CD4-positive, alpha-beta T cell (primary cell): ENCODE measurements at regions not wholly inside any gene's neighbourhood (a gene's known extent, or its start where the extent isn't known, plus 50 kb on each side); places are given as distances from the start of the nearest gene placed in this dataset.

Source experiments
- ATAC-seq: fragments of 200-7000 bp; cut with Tn5 transposase; one replicate; pipeline ENCODE4 v1.10.0; 2022; ENCODE audit warnings: mild to moderate bottlenecking; ENCODE audit not compliant: poor library complexity
- CTCF ChIA-PET: fragments of 350-600 bp; sonication (Branson Sonifier 250); formaldehyde crosslinking; loops from one replicate; lab custom pipeline; 2021; ENCODE audit warnings: antibody characterized with exemption, inconsistent platforms; lab: Charles Lee
- POLR2A ChIA-PET: fragments of 350-600 bp; sonication (Branson Sonifier 250); formaldehyde crosslinking; loops from one replicate; lab custom pipeline; 2021; ENCODE audit warnings: antibody characterized with exemption, inconsistent platforms; lab: Charles Lee
- DNase-seq, 14 experiments: peaks; one replicate each; pipeline ENCODE4 v3.0.0-alpha.2; 2013 to 2020; ENCODE audit warnings: mixed read lengths in 2 of 14
- H3K27ac ChIP-seq, 2 donors: one replicate each; pipeline versions ENCODE4 v1.5.1 to v1.7.0; 2013; ENCODE audit warnings: low read length in 2 of 2, low read depth in 1 of 2, mild to moderate bottlenecking in 1 of 2
- H3K27me3 ChIP-seq, 2 experiments: 1 replicate in 1 of 2; 2 replicates in 1 of 2; pipeline versions ENCODE4 v1.6.1 to v1.7.0; 2013; ENCODE audit warnings: low read length in 2 of 2, control low read depth in 1 of 2, mild to moderate bottlenecking in 1 of 2, moderate library complexity in 1 of 2; ENCODE audit not compliant: insufficient read depth in 2 of 2, control insufficient read depth in 1 of 2
- H3K36me3 ChIP-seq: one replicate; pipeline ENCODE4 v1.6.1; 2013; ENCODE audit warnings: low read length, control low read depth; ENCODE audit not compliant: insufficient read depth
- H3K4me1 ChIP-seq: one replicate; pipeline ENCODE4 v1.6.1; 2013; ENCODE audit warnings: low read length, control low read depth; ENCODE audit not compliant: insufficient read depth
- H3K4me3 ChIP-seq: one replicate; pipeline ENCODE4 v1.5.1; 2013; ENCODE audit warnings: mild to moderate bottlenecking, low read length, moderate library complexity
- H3K9me3 ChIP-seq, 2 experiments: 1 replicate in 1 of 2; 2 replicates in 1 of 2; pipeline versions ENCODE4 v1.6.1 to v1.7.0; 2013; ENCODE audit warnings: low read length in 2 of 2, mild to moderate bottlenecking in 2 of 2, control low read depth in 1 of 2, moderate library complexity in 1 of 2; ENCODE audit not compliant: control insufficient read depth in 1 of 2, insufficient read depth in 1 of 2
- H3K27ac Mint-ChIP-seq: one replicate; pipeline ENCODE4 v1.8.0; 2020; ENCODE audit warnings: mixed read lengths
- H3K27me3 Mint-ChIP-seq: one replicate; pipeline ENCODE4 v1.8.0; 2021; ENCODE audit warnings: mixed read lengths
- H3K36me3 Mint-ChIP-seq: one replicate; pipeline ENCODE4 v1.8.0; 2021; ENCODE audit warnings: low read depth, mixed read lengths
- H3K4me1 Mint-ChIP-seq: one replicate; pipeline ENCODE4 v1.8.0; 2021; ENCODE audit warnings: low read depth, mixed read lengths
- H3K4me3 Mint-ChIP-seq: one replicate; pipeline ENCODE4 v1.8.0; 2020; ENCODE audit warnings: mild to moderate bottlenecking, mixed read lengths
- H3K9me3 Mint-ChIP-seq: one replicate; pipeline ENCODE4 v1.8.0; 2020; ENCODE audit warnings: mixed read lengths
- intact Hi-C, 2 experiments: fragments of 100-400 bp; cut with DNase I in 1 of 2; cut with micrococcal nuclease in 1 of 2; formaldehyde crosslinking; loops; one replicate each; pipeline versions ENCODE4 v1.15.1 to v1.9.0; 2023 to 2025; cut with DNase I, micrococcal nuclease
- TF ChIP-seq, protein P1 (sequence below): fragments of 200-600 bp; IDR thresholded peaks from one replicate; pipeline ENCODE4 v1.8.0; 2022; ENCODE audit warnings: antibody characterized with exemption, mild to moderate bottlenecking

GRCh38 chr12:132393991-132394949 is 64.9 kb upstream of the GALNT9 start:
- H3K4me1 ChIP-seq = no peaks in the 10 kb centered on the region
- no peak overlapping the region for H3K4me3 ChIP-seq
- CTCF ChIA-PET = no interaction called here
- TF ChIP-seq, protein P1, sequence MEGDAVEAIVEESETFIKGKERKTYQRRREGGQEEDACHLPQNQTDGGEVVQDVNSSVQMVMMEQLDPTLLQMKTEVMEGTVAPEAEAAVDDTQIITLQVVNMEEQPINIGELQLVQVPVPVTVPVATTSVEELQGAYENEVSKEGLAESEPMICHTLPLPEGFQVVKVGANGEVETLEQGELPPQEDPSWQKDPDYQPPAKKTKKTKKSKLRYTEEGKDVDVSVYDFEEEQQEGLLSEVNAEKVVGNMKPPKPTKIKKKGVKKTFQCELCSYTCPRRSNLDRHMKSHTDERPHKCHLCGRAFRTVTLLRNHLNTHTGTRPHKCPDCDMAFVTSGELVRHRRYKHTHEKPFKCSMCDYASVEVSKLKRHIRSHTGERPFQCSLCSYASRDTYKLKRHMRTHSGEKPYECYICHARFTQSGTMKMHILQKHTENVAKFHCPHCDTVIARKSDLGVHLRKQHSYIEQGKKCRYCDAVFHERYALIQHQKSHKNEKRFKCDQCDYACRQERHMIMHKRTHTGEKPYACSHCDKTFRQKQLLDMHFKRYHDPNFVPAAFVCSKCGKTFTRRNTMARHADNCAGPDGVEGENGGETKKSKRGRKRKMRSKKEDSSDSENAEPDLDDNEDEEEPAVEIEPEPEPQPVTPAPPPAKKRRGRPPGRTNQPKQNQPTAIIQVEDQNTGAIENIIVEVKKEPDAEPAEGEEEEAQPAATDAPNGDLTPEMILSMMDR = no peak
- intact Hi-C loops = no loop called here
- ATAC-seq (no peak), DNase-seq (no peak)
- H3K4me1 Mint-ChIP-seq = no peaks in the 10 kb centered on the region
- no peak overlapping the region for H3K4me3 Mint-ChIP-seq
- no peaks in the 10 kb centered on the region for H3K9me3 Mint-ChIP-seq
- H3K27ac Mint-ChIP-seq = no peak overlapping the region
- H3K36me3 Mint-ChIP-seq = no peaks in the 10 kb centered on the region
- peaks cover 4 to 12% of the 10 kb centered on the region in 2 experiments for H3K27me3 ChIP-seq
- no peak overlapping the region for H3K27ac ChIP-seq
- peaks cover 0 to 17% of the 10 kb centered on the region in 2 experiments for H3K9me3 ChIP-seq
- no peaks in the 10 kb centered on the region for H3K36me3 ChIP-seq
- POLR2A ChIA-PET = no interaction called here
- H3K27me3 Mint-ChIP-seq = peaks cover 11% of the 10 kb centered on the region

GRCh38 chr12:132393245-132393795 is 63.9 kb upstream of the GALNT9 start:
- intact Hi-C loops = no loop called here
- DNase-seq (no peak), ATAC-seq (no peak)
- TF ChIP-seq, protein P1 = no peak
- Histone ChIP-seq H3K4me3 (no peak overlapping the region), H3K36me3 (no peaks in the 10 kb centered on the region), H3K4me1 (no peaks in the 10 kb centered on the region), H3K27ac (no peak overlapping the region), H3K27me3 (peaks cover 6 to 11% of the 10 kb centered on the region in 2 experiments), H3K9me3 (peaks cover 0 to 17% of the 10 kb centered on the region in 2 experiments)
- H3K4me1 Mint-ChIP-seq = no peaks in the 10 kb centered on the region
- H3K9me3 Mint-ChIP-seq = no peaks in the 10 kb centered on the region
- POLR2A ChIA-PET = no interaction called here
- CTCF ChIA-PET = no interaction called here
- H3K36me3 Mint-ChIP-seq = no peaks in the 10 kb centered on the region
- no peak overlapping the region for H3K27ac Mint-ChIP-seq
- H3K4me3 Mint-ChIP-seq = no peak overlapping the region
- peaks cover 11% of the 10 kb centered on the region for H3K27me3 Mint-ChIP-seq

- H3K4me1 Mint-ChIP-seq = no peaks in the 10 kb centered on the region
- DNase-seq (no peak), ATAC-seq (no peak)
- CTCF ChIA-PET = no interaction called here
- Histone ChIP-seq H3K4me1 (no peaks in the 10 kb centered on the region), H3K4me3 (no peak overlapping the region), H3K27me3 (peaks cover 6% of the 10 kb centered on the region in 2 experiments), H3K9me3 (peaks cover 0 to 13% of the 10 kb centered on the region in 2 experiments), H3K36me3 (no peaks in the 10 kb centered on the region), H3K27ac (no peak overlapping the region)
- no peaks in the 10 kb centered on the region for H3K9me3 Mint-ChIP-seq
- TF ChIP-seq, protein P1 = no peak
- peaks cover 11% of the 10 kb centered on the region for H3K27me3 Mint-ChIP-seq
- no peaks in the 10 kb centered on the region for H3K36me3 Mint-ChIP-seq
- POLR2A ChIA-PET = no interaction called here
- no peak overlapping the region for H3K27ac Mint-ChIP-seq
- H3K4me3 Mint-ChIP-seq = no peak overlapping the region
- intact Hi-C loops = no loop called here
Measured at GRCh38 chr12:132392389-132393244, 63.2 kb upstream of the GALNT9 start.
